ENCODE measurements at regions not wholly inside any gene's neighbourhood (a gene's known extent, or its start where the extent isn't known, plus 50 kb on each side); places are given as distances from the start of the nearest gene placed in this dataset.

- DNase-seq (ENCODE audit: low read depth), result no peak
- no peak overlapping the region for H3K4me3 ChIP-seq (ENCODE audit: low read depth, low read length)
Measured at GRCh38 chr9:115922444-115922843, 231.1 kb upstream of the PAPPA start.

DNA sequence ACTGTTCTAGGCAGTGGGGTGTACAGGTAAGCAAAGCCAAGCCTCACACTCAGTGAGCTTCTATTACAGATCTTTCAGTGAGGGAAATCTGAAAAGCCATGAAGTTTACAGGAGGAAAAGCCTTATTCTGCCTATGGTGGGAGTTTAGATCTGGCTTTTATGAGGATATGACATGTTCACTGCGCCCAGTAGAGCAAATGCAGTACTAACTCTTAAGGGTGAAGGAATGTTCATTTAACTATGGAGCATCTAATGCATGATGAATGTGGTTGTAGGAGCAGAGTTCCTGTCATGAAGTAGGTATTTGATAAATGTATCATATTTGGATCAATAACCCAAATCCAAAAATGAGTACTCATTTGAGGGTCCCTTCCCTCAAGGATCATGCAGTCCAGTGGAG is 230.2 kb upstream of the PAPPA start:
- DNase-seq (ENCODE audit: low read depth), result no peak
- no peak overlapping the region for H3K4me3 ChIP-seq (ENCODE audit: low read depth, low read length)

DNA sequence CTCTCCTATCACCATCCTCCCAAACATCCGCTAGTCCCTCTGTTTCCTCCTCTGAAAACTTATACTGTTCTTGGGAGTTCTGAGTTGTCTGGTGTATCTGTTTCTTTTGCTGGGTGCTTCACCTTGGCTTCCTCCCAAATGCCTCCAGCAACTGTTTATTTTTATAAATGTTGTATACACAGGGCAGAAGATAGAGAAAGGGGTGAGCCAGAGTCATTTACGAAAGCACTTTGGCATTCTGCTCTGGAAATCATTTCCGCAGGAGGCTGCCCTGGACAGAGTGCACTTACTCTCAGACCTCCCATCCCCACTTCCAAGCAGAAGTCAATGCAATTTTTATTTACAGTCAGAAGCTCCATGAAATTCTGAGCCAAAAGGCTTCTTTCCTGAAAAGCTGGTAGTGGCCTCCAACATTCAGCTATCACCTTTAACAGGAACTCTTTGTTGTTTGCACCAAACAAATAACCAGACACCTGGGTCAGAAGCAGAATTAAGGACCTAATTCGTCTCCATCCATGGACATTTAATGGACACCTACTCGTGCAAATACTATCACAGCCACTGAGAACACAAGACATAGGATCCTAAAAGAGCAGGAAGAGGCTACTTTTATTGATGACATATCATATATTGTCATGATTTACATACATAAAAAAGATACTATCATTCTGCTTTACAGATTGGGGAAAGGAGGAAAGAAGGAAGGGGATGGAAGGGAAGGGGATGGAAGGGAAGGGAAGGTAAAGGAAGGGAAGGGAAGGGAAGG is 229.5 kb upstream of the PAPPA start:
- no peak overlapping the region for H3K4me3 ChIP-seq (ENCODE audit: low read depth, low read length)
- peak; percentile 44 for DNase-seq (ENCODE audit: low read depth)

- no peak for DNase-seq (ENCODE audit: low read depth)
- H3K4me3 ChIP-seq (ENCODE audit: low read depth, low read length), result no peak overlapping the region
Measured at GRCh38 chr9:115924669-115924987, 229.0 kb upstream of the PAPPA start.

DNA sequence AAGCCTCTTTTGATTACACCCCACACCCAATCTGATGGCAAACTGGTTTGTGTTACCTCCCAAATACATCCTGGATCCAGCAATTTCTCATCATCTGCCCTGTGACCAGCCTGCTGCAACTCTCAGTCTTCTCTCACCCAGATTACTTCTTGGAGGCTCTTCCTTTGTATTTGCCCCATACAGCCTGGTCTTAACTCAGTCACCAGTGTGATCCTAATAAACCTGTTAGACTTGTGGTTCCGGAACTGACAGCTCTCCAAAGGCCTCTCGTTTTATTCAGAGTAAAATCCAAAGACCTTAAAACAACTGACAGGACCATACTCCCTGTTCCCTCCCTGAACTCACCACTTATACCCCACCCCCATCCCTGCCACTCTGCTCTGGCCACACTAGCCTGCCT is 228.2 kb upstream of the PAPPA start:
- H3K4me3 ChIP-seq (ENCODE audit: low read depth, low read length), result no peak overlapping the region
- no peak for DNase-seq (ENCODE audit: low read depth)

DNA sequence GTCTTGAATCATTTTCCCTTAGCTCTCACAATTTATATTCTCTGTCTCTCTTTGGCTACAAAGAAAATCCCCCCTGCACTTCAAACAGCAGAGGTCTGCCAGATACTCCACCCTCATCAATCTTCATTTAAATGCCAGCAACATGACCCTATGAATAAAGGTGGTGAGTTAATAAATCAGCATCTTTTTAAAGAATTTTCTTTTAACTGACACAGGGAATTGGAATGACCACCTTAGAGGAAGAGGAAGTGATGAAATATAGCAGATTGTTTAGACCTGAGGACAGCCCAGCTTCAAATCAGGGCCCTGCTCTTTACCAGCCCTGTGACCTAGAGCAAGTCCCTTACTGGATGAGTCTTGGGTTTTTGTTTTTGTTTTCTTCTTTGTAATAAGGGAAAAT is 223.1 kb upstream of the PAPPA start:
- no peak overlapping the region for H3K4me3 ChIP-seq (ENCODE audit: low read depth, low read length)
- DNase-seq (ENCODE audit: low read depth), result no peak

- no peak for DNase-seq (ENCODE audit: low read depth)
Measured at GRCh38 chr9:115938479-115938878, 215.1 kb upstream of the PAPPA start.

GRCh38 chr9:115939065-115939765 is 214.4 kb upstream of the PAPPA start:
- no peak overlapping the region for H3K4me3 ChIP-seq (ENCODE audit: low read depth, low read length)
- peak; percentile 78 for DNase-seq (ENCODE audit: low read depth)

More at GRCh38 chr9:115938479-115938878, 215.1 kb upstream of the PAPPA start:
- no peak overlapping the region for H3K4me3 ChIP-seq (ENCODE audit: low read depth, low read length)

- no peak for DNase-seq (ENCODE audit: low read depth)
- H3K4me3 ChIP-seq (ENCODE audit: low read depth, low read length), result no peak overlapping the region
Measured at GRCh38 chr9:115941561-115942315, 211.9 kb upstream of the PAPPA start.

- no peak for DNase-seq (ENCODE audit: low read depth)
- no peak overlapping the region for H3K4me3 ChIP-seq (ENCODE audit: low read depth, low read length)
Measured at GRCh38 chr9:115943431-115944165, 210.0 kb upstream of the PAPPA start.

GRCh38 chr9:115944166-115944948 is 209.2 kb upstream of the PAPPA start:
- DNase-seq (ENCODE audit: low read depth), result peak; percentile 100
- H3K4me3 ChIP-seq (ENCODE audit: low read depth, low read length), result no peak overlapping the region

GRCh38 chr9:115945009-115945431 is 208.6 kb upstream of the PAPPA start:
- no peak for DNase-seq (ENCODE audit: low read depth)
- H3K4me3 ChIP-seq (ENCODE audit: low read depth, low read length), result no peak overlapping the region

- no peak for DNase-seq (ENCODE audit: low read depth)
Measured at GRCh38 chr9:115946530-115946929, 207.1 kb upstream of the PAPPA start.

DNA sequence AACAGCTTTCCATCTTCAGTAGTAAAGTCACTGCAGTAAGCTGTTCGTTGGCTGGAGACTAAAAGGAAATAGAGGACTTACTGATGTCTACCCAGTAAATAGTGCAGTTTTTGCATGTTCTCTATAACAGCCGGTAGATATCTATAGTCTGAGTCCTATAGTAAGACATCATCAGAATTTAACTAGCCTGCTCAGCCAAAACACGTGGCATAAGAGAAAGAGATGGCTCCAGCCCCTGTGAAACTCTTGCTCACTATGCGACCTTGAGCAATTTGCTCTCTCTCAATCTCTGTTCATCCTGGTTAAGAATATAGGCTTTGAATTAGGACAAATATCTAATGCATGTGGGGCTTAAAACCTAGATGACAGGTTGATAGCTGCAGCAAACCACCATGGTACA is 201.6 kb upstream of the PAPPA start:
- no peak for DNase-seq (ENCODE audit: low read depth)
- H3K4me3 ChIP-seq (ENCODE audit: low read depth, low read length), result no peak overlapping the region

More at GRCh38 chr9:115946530-115946929, 207.1 kb upstream of the PAPPA start:
- H3K4me3 ChIP-seq (ENCODE audit: low read depth, low read length), result no peak overlapping the region

- peak; percentile 45 for DNase-seq (ENCODE audit: low read depth)
- no peak overlapping the region for H3K4me3 ChIP-seq (ENCODE audit: low read depth, low read length)
Measured at GRCh38 chr9:115952430-115953292, 200.9 kb upstream of the PAPPA start.

DNA sequence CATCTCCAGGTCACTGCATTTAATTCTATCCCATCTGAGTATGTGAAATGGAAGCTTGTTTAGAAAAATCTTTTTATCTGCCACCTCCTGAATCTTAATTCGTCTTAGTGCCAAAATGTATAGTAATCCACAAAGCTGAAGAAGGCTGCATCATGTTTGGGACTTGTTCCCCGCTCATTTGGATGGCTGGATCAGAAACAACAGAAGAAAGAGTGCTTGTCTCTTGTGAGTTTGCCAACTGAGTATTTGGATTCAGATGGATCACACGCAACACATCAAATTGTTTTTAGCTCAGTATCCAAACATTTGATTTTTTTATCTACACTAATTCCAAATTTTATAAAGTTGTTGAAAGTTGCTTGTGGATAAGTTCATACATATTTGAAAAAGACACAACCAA is 197.2 kb upstream of the PAPPA start:
- no peak overlapping the region for H3K4me3 ChIP-seq (ENCODE audit: low read depth, low read length)
- DNase-seq (ENCODE audit: low read depth), result no peak

DNA sequence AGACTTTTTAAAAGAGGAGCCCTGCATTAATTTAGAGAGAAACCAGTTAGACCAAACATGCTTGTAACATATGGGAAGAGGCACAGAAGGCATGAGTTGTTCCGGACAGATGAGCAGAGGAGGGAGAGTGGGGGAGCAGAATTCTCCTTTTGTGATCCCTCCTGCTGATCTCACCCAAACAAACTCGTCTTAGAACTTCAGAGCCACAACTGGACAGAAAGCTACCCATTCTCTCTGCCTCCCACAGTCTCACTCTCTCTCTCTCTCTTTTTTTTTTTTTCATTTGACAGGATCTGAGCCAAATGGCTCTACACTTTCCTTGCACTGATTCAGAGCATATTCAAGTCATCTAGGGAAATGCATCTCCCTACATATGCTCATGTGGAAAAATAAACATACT is 196.0 kb upstream of the PAPPA start:
- H3K4me3 ChIP-seq (ENCODE audit: low read depth, low read length), result no peak overlapping the region
- no peak for DNase-seq (ENCODE audit: low read depth)

GRCh38 chr9:115964710-115965347 is 188.8 kb upstream of the PAPPA start:
- DNase-seq (ENCODE audit: low read depth), result no peak
- no peak overlapping the region for H3K4me3 ChIP-seq (ENCODE audit: low read depth, low read length)

All from skeletal muscle cell (primary cell).